K562 (cell line): ENCODE measurements at regions not wholly inside any gene's neighbourhood (a gene's known extent, or its start where the extent isn't known, plus 50 kb on each side); places are given as distances from the start of the nearest gene placed in this dataset.

Experiments
- IFI16 ChIP-seq: fragments of 250-450 bp; sonication (Bioruptor Pico); IDR thresholded peaks from 2 replicates; pipeline ENCODE4 v2.1.2; 2022; ENCODE audit warnings: mild to moderate bottlenecking, inconsistent platforms
- KDM5B ChIP-seq: fragments of 200-600 bp; sonication (generic); IDR thresholded peaks from 2 replicates; pipeline ENCODE4 v1.6.1; 2012; ENCODE audit warnings: low read depth, mild to moderate bottlenecking, moderate library complexity, low read length, control low read depth, inconsistent platforms; ENCODE audit not compliant: insufficient replicate concordance
- NRF1 ChIP-seq, 2 experiments: fragments of 450-650 bp; IDR thresholded peaks in 1 of 2; conservative IDR thresholded peaks in 1 of 2; 2 replicates each; pipeline ENCODE4 v1.6.1; 2014; ENCODE audit warnings: mild to moderate bottlenecking in 2 of 2
- STAG1 ChIP-seq: sonication (generic); formaldehyde crosslinking; IDR thresholded peaks from 2 replicates; pipeline ENCODE4 v1.5.0; 2020; ENCODE audit warnings: missing genetic modification reagents, borderline replicate concordance
- ZFP36 ChIP-seq: fragments of 150-350 bp; IDR thresholded peaks from 2 replicates; pipeline ENCODE4 v1.6.1; 2018; ENCODE audit warnings: low read length, low read depth; ENCODE audit not compliant: partially characterized antibody
- TF ChIP-seq, protein P1 (sequence below), 2 experiments: fragments of 450-650 bp in 1 of 2; sonication (generic) in 1 of 2; formaldehyde crosslinking in 1 of 2; IDR thresholded peaks; 2 replicates each; pipeline versions ENCODE4 v1.7.1 to v1.9.0; 2016 to 2022; ENCODE audit warnings: inconsistent platforms in 1 of 2, mild to moderate bottlenecking in 1 of 2, missing genetic modification reagents in 1 of 2
- TF ChIP-seq, protein P2 (sequence below): fragments of 450-650 bp; IDR thresholded peaks from 2 replicates; pipeline ENCODE4 v1.6.1; 2018; ENCODE audit not compliant: partially characterized antibody

DNA sequence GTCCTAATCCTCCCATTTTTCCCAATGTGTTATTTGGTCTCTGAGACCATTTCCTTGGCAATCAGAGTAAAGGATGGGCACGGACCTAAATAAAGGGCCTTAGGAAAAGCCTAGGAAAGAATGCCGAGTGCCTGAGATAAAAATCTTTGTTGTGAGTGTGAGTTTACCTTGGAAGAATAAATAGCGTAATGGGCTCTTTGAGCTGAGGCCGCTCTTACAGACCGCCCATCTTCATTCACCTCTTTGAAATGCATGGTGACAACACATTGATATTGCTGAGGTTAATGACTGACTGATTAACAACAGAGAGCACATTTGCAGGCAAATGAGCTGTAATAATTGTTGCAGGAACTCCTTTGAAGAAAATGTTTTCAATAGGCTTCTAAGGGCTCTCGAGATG lies 1967.1 kb upstream of the WWC1 start (continued):
- TF ChIP-seq, protein P1, sequence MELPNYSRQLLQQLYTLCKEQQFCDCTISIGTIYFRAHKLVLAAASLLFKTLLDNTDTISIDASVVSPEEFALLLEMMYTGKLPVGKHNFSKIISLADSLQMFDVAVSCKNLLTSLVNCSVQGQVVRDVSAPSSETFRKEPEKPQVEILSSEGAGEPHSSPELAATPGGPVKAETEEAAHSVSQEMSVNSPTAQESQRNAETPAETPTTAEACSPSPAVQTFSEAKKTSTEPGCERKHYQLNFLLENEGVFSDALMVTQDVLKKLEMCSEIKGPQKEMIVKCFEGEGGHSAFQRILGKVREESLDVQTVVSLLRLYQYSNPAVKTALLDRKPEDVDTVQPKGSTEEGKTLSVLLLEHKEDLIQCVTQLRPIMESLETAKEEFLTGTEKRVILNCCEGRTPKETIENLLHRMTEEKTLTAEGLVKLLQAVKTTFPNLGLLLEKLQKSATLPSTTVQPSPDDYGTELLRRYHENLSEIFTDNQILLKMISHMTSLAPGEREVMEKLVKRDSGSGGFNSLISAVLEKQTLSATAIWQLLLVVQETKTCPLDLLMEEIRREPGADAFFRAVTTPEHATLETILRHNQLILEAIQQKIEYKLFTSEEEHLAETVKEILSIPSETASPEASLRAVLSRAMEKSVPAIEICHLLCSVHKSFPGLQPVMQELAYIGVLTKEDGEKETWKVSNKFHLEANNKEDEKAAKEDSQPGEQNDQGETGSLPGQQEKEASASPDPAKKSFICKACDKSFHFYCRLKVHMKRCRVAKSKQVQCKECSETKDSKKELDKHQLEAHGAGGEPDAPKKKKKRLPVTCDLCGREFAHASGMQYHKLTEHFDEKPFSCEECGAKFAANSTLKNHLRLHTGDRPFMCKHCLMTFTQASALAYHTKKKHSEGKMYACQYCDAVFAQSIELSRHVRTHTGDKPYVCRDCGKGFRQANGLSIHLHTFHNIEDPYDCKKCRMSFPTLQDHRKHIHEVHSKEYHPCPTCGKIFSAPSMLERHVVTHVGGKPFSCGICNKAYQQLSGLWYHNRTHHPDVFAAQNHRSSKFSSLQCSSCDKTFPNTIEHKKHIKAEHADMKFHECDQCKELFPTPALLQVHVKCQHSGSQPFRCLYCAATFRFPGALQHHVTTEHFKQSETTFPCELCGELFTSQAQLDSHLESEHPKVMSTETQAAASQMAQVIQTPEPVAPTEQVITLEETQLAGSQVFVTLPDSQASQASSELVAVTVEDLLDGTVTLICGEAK (IDR thresholded peaks at IDR 0.05): no peak
- TF ChIP-seq, protein P1 (CRISPR knock-in tag; IDR thresholded peaks at IDR 0.05): no peak
- TF ChIP-seq ZFP36 (no peak), STAG1 (no peak), NRF1 (conservative IDR thresholded peaks at IDR 0.05 in 1 of 2, IDR thresholded peaks at IDR 0.05 in 1 of 2) (no peak), IFI16 (CRISPR knock-in tag) (no peak), KDM5B (no peak)
- TF ChIP-seq, protein P2, sequence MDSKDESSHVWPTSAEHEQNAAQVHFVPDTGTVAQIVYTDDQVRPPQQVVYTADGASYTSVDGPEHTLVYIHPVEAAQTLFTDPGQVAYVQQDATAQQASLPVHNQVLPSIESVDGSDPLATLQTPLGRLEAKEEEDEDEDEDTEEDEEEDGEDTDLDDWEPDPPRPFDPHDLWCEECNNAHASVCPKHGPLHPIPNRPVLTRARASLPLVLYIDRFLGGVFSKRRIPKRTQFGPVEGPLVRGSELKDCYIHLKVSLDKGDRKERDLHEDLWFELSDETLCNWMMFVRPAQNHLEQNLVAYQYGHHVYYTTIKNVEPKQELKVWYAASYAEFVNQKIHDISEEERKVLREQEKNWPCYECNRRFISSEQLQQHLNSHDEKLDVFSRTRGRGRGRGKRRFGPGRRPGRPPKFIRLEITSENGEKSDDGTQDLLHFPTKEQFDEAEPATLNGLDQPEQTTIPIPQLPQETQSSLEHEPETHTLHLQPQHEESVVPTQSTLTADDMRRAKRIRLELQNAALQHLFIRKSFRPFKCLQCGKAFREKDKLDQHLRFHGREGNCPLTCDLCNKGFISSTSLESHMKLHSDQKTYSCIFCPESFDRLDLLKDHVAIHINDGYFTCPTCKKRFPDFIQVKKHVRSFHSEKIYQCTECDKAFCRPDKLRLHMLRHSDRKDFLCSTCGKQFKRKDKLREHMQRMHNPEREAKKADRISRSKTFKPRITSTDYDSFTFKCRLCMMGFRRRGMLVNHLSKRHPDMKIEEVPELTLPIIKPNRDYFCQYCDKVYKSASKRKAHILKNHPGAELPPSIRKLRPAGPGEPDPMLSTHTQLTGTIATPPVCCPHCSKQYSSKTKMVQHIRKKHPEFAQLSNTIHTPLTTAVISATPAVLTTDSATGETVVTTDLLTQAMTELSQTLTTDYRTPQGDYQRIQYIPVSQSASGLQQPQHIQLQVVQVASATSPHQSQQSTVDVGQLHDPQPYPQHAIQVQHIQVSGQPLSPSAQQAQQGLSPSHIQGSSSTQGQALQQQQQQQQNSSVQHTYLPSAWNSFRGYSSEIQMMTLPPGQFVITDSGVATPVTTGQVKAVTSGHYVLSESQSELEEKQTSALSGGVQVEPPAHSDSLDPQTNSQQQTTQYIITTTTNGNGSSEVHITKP: no peak
